WI38 (cell line): ENCODE measurements at regions not wholly inside any gene's neighbourhood (a gene's known extent, or its start where the extent isn't known, plus 50 kb on each side); places are given as distances from the start of the nearest gene placed in this dataset.

ENCODE experiments used
- H3K4me3 ChIP-seq: 2 replicates; pipeline ENCODE4 v1.5.1; 2011; ENCODE audit warnings: low read depth, mild to moderate bottlenecking, control low read depth, low read length
- TF ChIP-seq, protein P1 (sequence below): IDR thresholded peaks from 2 replicates; pipeline ENCODE4 v1.5.1; 2012; ENCODE audit warnings: low read depth, mild to moderate bottlenecking, control low read depth, low read length

DNA sequence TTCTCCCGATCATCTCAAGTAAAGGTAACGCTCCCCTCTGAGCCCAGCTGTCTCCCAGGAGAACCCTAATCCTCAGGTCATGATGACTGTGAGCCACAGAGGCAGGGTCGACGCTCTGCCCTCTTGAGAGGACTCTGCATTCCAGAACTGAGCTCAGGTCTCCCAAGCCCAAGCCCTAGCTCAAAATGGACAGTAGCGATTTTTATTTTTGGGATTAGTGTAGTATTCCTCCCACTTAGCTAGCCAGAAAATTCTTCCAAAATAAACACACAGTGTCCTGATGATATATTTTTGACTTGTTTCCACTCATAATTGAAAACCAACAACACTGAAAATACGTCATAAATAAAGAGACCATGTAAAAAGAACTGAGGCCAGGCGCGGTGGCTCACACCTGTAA, 462.0 kb upstream of the MGMT start:
- H3K4me3 ChIP-seq: no peak overlapping the region
- TF ChIP-seq, protein P1, sequence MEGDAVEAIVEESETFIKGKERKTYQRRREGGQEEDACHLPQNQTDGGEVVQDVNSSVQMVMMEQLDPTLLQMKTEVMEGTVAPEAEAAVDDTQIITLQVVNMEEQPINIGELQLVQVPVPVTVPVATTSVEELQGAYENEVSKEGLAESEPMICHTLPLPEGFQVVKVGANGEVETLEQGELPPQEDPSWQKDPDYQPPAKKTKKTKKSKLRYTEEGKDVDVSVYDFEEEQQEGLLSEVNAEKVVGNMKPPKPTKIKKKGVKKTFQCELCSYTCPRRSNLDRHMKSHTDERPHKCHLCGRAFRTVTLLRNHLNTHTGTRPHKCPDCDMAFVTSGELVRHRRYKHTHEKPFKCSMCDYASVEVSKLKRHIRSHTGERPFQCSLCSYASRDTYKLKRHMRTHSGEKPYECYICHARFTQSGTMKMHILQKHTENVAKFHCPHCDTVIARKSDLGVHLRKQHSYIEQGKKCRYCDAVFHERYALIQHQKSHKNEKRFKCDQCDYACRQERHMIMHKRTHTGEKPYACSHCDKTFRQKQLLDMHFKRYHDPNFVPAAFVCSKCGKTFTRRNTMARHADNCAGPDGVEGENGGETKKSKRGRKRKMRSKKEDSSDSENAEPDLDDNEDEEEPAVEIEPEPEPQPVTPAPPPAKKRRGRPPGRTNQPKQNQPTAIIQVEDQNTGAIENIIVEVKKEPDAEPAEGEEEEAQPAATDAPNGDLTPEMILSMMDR: no peak

DNA sequence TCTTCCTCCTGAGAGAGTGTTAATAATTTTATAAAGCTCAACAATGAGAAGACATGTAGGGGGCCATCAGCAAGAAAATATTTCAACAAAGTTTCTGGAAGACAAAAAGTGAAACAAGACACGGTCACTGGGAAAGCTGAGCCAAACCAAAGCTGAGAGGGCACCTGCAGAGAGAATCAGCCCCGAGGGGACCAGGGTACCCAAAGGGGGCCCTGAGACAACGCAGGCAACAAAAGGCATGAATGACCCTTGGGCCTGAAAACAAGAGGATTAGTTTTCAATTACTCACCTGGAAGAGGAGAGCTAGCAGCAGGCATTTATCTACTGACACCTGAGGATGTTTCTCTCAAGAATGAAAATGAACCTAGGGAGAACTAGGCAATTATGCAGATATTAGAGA, 461.2 kb upstream of the MGMT start:
- no peak overlapping the region for H3K4me3 ChIP-seq
- TF ChIP-seq, protein P1: no peak

DNA sequence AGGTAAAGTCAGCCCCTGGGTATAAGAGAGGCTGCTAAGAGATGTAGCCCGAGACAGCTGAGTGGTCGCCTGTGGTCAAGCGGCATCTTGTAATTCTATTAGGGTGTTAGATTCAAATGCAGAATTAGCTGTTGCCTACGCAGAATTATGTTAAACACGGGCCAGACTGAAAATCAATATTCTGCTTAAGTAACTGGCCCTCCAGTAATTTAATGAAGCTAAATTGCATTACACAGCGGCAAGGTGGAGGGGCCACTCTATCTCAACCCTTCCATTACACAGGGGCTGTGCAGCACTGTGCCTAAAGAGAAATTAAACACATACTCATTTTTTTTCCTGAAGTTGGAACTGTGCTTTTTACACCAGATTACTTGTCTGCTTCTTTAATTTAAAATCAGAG, 448.5 kb upstream of the MGMT start:
- TF ChIP-seq, protein P1: no peak
- H3K4me3 ChIP-seq: no peak overlapping the region

DNA sequence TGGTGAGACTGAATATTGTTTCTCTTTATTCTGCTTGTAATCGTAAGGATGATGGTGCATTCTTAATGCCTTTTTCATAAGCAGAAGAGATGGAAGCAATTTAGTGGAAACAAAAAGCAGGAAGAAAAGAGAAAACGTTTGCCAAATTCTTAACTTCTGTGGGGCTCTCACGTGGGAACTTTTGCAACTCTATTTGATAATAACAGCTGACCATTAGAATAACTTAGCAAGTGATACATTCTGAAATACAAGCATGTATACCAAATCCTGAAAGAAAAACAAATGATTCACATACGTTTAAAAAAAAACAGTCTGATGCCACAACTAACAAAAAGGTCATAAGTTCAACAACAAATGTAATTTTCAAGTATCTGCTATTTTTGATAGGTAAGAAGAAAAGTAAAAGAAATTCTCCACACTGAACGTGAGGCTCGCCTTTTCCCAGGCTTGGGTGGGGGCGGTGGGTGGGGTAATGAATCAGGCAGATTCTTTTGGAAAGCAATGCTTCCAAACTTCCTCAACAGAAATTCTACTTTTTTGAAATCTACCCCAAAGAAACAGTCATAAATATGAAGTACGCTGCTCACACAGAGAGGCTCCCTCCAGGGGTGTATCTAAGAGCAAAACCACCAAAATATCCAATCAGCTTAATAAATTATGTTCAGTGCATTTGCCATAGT, 446.2 kb upstream of the MGMT start:
- no peak overlapping the region for H3K4me3 ChIP-seq
- TF ChIP-seq, protein P1: no peak

DNA sequence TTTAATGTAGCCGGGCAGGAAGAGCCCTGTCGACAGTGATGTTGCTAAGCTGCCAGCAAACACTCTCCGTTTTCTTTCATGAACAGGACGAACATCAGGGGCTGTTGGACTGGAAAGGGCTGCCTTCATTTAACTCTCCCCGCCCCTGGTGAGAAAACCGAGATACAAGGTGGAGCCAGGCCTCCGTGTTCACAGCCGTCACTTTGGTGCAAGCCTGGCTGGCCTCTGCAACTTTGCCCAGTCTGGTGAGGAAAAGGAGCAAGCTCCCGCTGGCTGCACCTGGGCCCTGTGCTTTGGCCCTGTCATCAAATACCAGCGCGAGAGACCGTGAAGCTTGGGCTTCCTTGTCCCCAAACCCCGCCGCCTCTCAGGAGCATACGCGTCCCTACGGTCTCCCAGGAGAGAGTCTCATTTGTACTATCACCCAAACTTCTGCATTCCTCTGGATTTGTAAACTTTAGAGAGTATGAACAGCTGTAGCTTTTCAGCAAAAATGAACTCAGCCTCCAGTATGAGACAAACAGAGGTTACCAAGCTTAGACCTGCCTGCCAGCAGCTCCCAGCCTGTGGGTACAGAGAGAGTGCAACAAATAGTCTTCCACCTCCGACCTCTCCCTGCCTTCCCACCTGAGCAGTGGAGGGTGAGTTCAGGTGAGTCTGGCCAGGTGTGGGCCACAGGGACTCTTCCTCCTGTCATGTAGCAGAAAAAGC, 445.3 kb upstream of the MGMT start:
- TF ChIP-seq, protein P1: no peak
- H3K4me3 ChIP-seq: no peak overlapping the region

DNA sequence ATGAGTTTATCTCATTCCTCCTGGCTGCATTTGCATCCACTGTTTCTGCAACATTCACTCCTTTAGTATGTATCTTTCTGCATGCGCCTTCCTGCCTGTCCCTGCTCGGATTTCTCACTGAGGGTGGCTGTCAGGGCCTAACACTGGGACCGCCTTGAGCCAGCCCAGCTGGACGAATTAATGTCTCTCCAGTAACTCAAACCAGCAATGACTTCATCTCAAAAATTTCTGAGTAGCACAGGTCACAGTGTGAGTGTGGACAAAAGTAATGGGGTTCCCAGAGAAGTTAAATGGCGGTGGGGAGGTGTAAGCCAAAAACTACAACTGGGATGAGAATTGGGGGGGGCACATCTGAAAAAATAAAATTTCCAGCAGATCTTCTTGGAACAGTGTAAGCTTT, 444.0 kb upstream of the MGMT start:
- no peak overlapping the region for H3K4me3 ChIP-seq
- TF ChIP-seq, protein P1: no peak

DNA sequence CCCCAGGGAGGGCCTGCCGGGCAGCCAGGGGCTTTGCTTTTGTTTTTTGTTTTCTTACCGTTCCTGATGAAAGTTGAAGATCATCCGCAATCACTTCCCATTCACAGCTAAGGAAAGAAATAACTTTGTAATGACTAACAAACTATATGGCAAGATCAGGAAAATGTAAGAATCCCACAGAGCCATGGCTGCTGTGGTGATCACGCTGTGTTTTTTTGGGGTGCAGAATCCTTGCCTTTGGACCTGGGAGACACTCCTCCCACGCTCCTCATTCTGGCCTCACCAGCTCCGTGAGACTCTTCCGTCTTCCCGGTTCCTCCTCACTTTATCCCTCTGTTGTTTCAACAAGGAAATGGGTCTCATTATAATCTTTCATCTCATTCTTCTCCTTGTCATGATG, 443.0 kb upstream of the MGMT start:
- TF ChIP-seq, protein P1: no peak
- H3K4me3 ChIP-seq: no peak overlapping the region
